ELR (cell line): ENCODE measurements at regions not wholly inside any gene's neighbourhood (a gene's known extent, or its start where the extent isn't known, plus 50 kb on each side); places are given as distances from the start of the nearest gene placed in this dataset.

Experiments used
- DNase-seq: peaks from one replicate; pipeline ENCODE4 v3.0.0-alpha.2; 2015; ENCODE audit warnings: low read depth

DNA sequence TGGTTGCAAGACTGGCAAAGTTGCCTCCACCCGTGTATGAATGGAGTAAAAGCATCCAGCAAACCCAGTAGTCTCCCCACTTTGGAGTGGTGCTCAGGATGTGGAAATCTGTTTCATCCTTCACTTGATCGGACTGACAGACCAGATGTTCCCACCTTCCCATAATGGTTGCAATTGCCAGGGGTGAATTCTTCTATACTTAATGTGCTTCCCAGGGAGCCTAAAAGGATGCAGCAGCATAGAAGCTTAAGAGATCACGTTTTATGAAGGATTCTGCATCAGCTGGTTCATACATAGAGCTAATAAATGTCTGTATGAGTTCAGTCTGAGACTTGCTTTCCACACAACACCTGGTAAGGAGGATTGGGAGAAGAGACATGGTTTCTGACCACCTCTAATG is 198.8 kb upstream of the S1PR3 start:
- no peak for DNase-seq

GRCh38 chr9:88794100-88794499 is 197.2 kb upstream of the S1PR3 start:
- no peak for DNase-seq

GRCh38 chr9:88796947-88797346 is 194.3 kb upstream of the S1PR3 start:
- DNase-seq: no peak

GRCh38 chr9:88798476-88798875 is 192.8 kb upstream of the S1PR3 start:
- DNase-seq: no peak

DNA sequence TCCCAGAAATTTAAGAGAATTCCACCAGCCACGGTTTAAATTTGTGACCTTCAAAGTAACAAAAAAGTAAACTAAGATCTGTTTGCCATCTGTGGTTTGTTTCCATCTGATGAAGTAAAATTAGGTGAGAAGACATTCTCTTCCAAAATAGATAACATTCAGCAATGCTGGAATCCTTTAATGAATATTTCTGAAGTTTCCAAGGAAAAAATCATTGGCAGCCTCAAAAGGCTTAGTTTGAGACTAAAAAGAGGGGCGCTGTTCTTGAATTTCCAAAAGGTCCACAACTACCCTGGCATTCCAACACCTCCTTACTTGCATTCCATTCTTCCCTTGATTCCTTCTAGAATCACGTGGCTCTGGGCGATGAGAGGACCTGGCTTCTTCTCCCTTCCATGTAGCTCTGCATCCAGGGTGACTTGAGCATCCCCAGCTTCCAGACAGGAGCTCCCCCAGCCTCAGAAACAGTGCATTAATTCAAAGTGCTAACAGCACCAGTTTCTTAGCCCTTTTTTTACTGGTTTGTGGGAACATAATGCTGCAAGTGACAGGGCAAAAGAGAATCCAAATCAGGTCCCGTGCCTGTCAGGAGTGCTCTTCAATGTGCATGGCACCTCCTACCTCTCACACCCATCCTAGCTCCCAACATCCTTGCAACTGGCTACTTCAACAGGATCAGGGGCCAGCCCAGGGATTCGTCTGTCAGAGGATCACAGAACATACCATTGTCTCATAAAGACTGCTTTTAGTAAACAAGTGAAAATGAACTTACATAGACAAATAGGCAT is 191.5 kb upstream of the S1PR3 start:
- no peak for DNase-seq

DNA sequence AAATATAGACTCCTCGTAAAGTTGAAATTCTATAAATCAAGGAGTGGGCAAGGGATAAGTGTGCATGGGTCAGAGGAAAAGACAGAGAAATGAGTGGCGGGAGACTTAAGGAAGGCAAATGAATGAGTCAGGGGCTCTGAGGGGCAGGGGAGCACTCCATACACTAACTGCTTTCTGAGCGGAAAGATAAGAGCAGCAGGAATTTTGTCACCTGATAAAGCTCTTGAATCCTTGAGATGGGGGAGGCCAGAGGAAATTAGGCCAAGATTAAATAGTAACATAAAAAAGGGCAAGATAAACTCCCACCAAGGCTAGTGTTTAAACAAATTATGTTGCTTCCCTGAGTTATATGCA is 191.0 kb upstream of the S1PR3 start:
- no peak for DNase-seq

GRCh38 chr9:88801214-88801796 is 190.0 kb upstream of the S1PR3 start:
- no peak for DNase-seq

- no peak for DNase-seq
Measured at GRCh38 chr9:88802533-88802932, 188.7 kb upstream of the S1PR3 start.

GRCh38 chr9:88803546-88804253 is 187.6 kb upstream of the S1PR3 start:
- DNase-seq: no peak

DNA sequence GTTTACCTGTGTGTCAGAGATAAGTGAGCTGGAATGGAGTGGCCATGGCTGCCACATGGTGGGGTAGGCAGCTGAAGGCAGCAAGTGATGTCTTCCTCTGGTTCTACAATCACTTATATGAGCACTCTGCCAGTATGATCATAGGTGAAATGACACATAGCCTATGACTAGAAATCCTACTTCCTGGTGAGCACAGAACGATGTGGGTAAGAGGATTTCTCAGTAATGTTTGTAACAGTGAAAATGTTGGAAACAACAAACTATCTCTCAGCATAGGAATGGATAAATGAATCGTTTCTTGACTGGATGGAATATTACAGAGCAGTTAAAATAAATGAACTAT is 187.0 kb upstream of the S1PR3 start:
- peak; percentile 77 for DNase-seq

DNA sequence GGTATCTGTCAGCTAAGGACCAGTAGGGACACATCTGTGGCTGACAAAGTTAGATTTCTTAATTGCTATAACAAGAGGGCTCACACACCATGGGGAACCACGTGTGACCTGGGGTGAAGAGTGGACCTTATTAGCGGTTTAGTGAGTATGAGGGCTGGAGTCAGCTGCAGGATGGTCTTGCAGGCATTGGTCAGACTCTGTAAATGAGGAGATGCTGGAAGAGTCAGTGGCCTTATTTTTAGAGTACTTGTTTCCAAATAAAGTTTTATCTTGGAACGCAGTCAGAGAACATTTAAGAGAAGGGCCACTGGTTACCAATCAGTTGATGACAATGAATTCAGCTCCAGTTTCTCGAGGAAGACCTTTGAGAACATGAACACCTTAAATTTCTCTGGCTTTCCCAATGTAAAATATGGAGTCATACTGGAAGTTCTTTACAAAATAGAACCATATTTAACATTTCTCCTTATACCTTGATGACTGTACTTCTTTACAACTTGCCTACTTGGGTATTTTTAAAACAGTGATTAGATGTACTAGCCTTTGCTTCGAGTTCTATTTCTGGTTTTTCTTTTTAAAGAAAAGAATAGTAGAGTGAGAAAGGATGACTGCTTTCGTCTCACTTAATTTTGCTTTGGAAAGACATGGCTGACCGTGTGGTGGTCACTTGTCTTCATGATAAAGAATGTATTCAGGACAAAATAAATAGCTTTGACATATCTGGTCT is 185.9 kb upstream of the S1PR3 start:
- DNase-seq: no peak

GRCh38 chr9:88807426-88807825 is 183.8 kb upstream of the S1PR3 start:
- no peak for DNase-seq

DNA sequence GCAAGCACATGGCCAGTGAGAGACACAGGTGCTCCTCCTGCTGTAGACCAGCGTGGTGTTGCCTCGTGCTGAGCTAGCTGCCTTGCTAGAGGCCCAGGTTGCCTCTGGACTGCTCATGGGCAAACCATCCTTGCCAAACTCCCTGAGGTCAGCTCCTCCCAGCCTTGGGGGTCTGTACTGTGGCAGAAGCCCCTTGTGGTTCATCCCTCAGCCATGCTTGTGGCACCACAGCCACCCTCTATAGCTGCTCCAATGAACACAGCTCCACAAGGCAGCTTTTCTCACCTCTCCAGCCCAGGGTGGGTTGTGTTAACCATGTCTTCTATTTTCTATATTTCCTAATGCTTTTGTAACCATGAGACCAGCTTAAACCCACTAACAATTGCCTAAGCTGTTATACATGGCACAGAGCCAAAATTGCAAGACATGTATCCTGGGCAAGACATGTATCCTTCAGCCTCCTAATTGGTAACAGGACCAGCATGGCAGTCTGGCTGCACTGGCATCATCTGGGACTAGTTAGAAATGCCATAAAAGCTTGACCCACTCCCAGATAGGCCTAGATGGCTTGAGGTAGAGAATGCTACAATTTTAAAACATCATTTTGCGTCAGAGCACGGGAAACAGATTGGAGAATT is 183.1 kb upstream of the S1PR3 start:
- DNase-seq: no peak

- DNase-seq: no peak
Measured at GRCh38 chr9:88808761-88809354, 182.4 kb upstream of the S1PR3 start.

DNA sequence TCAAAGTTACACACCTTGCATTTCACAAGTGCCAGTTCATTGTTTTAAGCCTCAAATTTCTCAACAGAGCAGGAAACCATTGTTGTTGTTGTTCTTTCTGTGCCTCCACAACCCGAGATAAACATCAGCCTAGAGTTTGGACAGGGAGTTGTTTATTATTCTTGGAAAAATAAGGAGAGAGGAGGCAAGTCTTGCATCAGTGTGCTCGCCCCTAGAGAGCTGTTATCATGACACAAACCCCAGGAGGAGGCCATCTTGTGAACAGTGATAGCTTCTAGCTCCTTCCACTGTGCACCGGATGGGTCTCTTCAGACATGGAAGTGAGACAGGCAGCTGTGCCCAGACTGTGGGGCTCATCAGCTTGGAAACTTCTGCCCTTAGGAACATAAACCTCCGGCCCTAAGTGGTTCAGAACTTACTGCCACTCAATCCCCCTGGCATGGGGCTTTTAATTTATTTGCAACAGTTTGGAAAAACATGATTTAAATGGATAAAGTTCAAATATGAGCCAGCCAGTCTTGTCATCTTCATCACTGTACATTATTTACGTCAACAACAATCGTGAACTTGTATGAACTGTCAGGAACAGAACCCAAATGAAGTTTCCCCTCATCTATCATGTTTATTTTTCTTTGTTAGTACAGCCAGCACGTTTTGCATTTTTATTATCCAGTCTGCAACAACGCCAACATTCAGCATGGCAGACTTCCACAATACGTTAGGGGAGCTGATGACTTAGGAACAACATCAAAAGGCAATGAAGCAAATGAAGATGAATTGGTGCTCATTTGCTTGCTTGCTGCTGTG is 181.7 kb upstream of the S1PR3 start:
- no peak for DNase-seq

- no peak for DNase-seq
Measured at GRCh38 chr9:88810826-88811225, 180.4 kb upstream of the S1PR3 start.

DNA sequence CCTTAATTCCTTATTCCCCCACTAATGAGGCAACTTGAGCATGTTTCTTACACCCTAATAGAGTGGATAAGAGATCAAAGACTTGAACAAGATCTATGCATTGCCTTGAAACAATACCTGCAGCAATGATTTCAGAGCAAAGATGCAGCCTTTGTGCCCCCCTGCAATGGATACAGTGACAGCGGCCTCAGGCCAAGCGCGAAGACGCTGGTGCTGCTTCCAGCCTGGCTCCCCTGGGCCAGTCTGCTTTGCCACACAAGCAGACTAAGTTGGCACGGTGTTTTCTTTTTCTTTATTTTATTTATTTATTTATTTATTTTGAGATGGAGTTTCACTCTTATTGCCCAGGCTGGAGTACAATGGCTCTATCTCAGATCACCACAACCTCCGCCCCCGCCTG is 179.8 kb upstream of the S1PR3 start:
- DNase-seq: no peak

DNA sequence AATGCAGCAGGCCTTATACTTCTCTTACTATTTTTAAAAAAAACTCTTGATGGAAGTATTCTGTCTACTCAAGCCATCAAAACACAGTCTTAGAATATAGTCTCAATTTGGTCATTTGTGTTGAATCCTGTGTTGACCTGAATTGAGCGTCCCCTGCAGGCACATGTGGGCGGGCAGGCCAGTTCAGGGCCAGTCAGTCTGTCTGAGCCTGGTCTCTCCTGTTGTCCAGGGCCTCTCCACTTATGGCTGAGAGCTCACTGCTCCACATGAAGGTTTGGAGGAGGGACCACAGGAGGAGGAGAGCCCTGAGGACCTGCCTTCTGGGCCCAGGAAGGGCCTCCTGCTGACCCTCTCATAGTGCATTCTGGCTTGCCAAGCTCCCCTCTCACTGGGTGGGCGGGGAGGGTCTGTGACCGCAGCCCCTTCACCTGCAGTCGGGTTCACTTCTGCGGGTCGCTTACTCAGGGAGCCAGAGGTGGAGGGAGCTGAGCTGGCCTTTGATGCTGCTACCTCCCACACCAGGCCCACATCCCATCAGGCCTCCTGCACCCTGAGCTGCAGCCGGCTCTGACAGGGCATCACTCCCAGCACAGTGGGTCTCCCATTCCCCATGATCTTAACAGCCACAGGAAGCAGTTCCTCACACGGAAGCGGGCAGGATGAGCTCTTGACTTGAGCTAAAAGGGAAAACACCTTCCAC is 178.2 kb upstream of the S1PR3 start:
- DNase-seq: no peak

DNA sequence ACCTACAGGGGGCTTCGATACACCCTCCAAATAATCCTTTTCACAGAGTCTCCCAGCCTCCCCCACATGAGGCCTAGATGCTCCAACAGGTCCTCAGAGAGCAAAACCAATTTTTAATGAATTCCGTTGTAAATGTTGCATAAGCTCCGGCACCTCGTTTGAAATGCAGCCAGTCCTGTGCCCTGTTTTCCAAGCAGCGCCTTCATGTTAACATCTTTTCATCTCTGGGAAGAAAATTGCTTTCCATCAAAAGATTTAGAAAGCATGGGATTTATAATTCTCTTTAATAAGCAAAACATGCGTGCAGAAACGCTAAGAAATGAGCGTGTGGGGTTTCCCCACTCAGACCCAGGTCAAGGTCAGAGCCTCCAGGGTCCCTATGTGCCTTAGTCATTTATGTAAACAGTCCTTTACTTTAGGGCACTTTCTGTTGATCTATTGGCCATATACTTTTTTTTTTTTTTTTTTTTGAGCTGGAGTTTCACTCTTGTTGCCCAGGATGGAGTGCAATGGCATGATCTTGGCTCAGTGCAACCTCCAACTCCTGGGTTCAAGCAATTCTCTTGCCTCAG is 177.5 kb upstream of the S1PR3 start:
- DNase-seq: peak; percentile 19

- DNase-seq: no peak
Measured at GRCh38 chr9:88814577-88814976, 176.7 kb upstream of the S1PR3 start.
